Activated CD8-positive, alpha-beta T cell treated with anti-CD3 and anti-CD28 coated beads for 36 hours (primary cell): ENCODE measurements at regions not wholly inside any gene's neighbourhood (a gene's known extent, or its start where the extent isn't known, plus 50 kb on each side); places are given as distances from the start of the nearest gene placed in this dataset.

Experiments used
- ATAC-seq: fragments of 200-7000 bp; cut with Tn5 transposase; one replicate; pipeline ENCODE4 v1.10.0; 2021; ENCODE audit warnings: mild to moderate bottlenecking, moderate library complexity
- CTCF ChIA-PET: fragments of 350-600 bp; sonication (Branson Sonifier 250); formaldehyde crosslinking; loops from one replicate; lab custom pipeline; 2021; ENCODE audit warnings: antibody characterized with exemption; lab: Charles Lee
- POLR2A ChIA-PET: fragments of 350-600 bp; sonication (Branson Sonifier 250); formaldehyde crosslinking; loops from one replicate; lab custom pipeline; 2021; ENCODE audit warnings: antibody characterized with exemption; lab: Charles Lee
- DNase-seq: peaks from one replicate; pipeline ENCODE4 v3.0.0-alpha.2; 2020
- H3K27ac Mint-ChIP-seq: one replicate; pipeline ENCODE4 v1.8.0; 2021; ENCODE audit warnings: mild to moderate bottlenecking, mixed read lengths
- H3K27me3 Mint-ChIP-seq: one replicate; pipeline ENCODE4 v1.8.0; 2021; ENCODE audit warnings: mixed read lengths
- H3K36me3 Mint-ChIP-seq: one replicate; pipeline ENCODE4 v1.8.0; 2021; ENCODE audit warnings: low read depth, mixed read lengths
- H3K4me1 Mint-ChIP-seq: one replicate; pipeline ENCODE4 v1.8.0; 2021; ENCODE audit warnings: low read depth, mixed read lengths
- H3K4me3 Mint-ChIP-seq: one replicate; pipeline ENCODE4 v1.8.0; 2021; ENCODE audit warnings: mild to moderate bottlenecking, moderate library complexity, mixed read lengths
- H3K9me3 Mint-ChIP-seq: one replicate; pipeline ENCODE4 v1.8.0; 2021; ENCODE audit warnings: mixed read lengths
- intact Hi-C: fragments of 100-400 bp; cut with micrococcal nuclease; formaldehyde crosslinking; loops from one replicate; pipeline ENCODE4 v1.10.0; 2022
- TF ChIP-seq, protein P1 (sequence below): fragments of 200-600 bp; IDR thresholded peaks from one replicate; pipeline ENCODE4 v1.8.0; 2022; ENCODE audit warnings: antibody characterized with exemption, mild to moderate bottlenecking

DNA sequence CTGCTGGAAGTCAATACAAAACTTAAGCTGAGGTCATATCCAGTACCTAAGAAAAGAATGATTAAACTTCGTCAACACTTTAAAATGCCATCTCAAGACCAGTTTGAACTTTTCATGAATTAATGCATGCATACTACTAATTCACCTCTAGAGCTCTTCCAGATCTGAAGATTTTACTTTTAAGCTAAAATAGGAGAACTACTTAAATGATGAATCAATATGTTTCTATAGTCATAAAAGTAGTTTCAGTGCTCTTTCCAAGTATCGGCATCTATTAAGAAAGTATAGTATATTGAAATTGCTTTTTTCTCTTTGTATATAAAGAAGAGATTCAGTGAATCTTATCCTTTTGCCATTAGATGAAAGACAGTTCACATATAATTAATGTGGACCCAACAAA, 1123.9 kb downstream of the PCDH9 start:
- Mint-ChIP-seq H3K9me3 (no peaks in the 10 kb centered on the region), H3K27me3 (no peaks in the 10 kb centered on the region), H3K36me3 (no peaks in the 10 kb centered on the region), H3K27ac (no peak overlapping the region), H3K4me1 (no peaks in the 10 kb centered on the region), H3K4me3 (no peak overlapping the region)
- DNase-seq (no peak), ATAC-seq (no peak)
- intact Hi-C loops: no loop called here
- CTCF ChIA-PET: no interaction called here
- POLR2A ChIA-PET: no interaction called here
- TF ChIP-seq, protein P1, sequence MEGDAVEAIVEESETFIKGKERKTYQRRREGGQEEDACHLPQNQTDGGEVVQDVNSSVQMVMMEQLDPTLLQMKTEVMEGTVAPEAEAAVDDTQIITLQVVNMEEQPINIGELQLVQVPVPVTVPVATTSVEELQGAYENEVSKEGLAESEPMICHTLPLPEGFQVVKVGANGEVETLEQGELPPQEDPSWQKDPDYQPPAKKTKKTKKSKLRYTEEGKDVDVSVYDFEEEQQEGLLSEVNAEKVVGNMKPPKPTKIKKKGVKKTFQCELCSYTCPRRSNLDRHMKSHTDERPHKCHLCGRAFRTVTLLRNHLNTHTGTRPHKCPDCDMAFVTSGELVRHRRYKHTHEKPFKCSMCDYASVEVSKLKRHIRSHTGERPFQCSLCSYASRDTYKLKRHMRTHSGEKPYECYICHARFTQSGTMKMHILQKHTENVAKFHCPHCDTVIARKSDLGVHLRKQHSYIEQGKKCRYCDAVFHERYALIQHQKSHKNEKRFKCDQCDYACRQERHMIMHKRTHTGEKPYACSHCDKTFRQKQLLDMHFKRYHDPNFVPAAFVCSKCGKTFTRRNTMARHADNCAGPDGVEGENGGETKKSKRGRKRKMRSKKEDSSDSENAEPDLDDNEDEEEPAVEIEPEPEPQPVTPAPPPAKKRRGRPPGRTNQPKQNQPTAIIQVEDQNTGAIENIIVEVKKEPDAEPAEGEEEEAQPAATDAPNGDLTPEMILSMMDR: no peak

DNA sequence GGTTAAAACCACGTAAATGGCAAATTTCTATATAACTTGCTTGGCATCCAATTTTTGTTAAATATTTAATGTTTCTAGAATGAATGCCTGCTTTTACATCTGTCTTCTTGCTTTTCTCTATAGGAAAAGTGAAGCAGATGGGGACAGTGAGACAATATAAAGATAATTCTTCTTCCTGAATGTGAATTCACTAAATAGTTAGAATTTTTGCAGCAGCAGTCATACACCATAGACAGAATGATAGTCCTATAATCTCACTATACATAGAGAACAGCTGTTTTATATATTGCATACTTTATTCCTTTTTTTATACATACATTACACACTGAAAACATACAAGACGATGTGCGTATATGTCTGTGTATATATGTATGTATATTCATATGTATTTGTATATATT, 1127.3 kb downstream of the PCDH9 start:
- H3K27me3 Mint-ChIP-seq: no peaks in the 10 kb centered on the region
- intact Hi-C loops: no loop called here
- TF ChIP-seq, protein P1: no peak
- no peaks in the 10 kb centered on the region for H3K36me3 Mint-ChIP-seq
- H3K9me3 Mint-ChIP-seq: no peaks in the 10 kb centered on the region
- POLR2A ChIA-PET: no interaction called here
- CTCF ChIA-PET: no interaction called here
- H3K4me3 Mint-ChIP-seq: no peak overlapping the region
- H3K27ac Mint-ChIP-seq: no peak overlapping the region
- no peaks in the 10 kb centered on the region for H3K4me1 Mint-ChIP-seq
- no peak for ATAC-seq
- no peak for DNase-seq

DNA sequence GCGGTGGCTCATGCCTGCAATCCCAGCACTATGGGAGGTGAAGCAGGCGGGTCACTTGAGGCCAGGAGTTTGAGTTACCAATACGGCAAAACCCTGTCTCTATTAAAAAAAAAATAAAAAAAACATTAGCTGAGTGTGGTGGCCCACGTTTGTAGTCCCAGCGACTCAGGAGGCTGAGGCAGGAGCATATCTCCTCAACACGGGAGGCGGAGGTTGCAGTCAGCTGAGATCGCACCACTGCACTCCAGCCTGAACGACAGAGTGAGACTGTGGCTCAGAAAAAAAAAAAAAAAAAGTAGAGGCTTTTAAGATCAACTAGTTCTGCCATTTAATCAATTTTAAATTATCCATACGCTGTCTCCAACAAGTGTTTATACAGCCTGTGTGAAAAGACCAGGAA, 1130.3 kb downstream of the PCDH9 start:
- Mint-ChIP-seq H3K4me3 (no peak overlapping the region), H3K4me1 (no peaks in the 10 kb centered on the region), H3K36me3 (no peaks in the 10 kb centered on the region), H3K27ac (no peak overlapping the region), H3K27me3 (no peaks in the 10 kb centered on the region), H3K9me3 (peaks cover 3% of the 10 kb centered on the region)
- CTCF ChIA-PET: no interaction called here
- DNase-seq: no peak
- POLR2A ChIA-PET: no interaction called here
- intact Hi-C loops: no loop called here
- no peak for ATAC-seq
- TF ChIP-seq, protein P1: no peak

DNA sequence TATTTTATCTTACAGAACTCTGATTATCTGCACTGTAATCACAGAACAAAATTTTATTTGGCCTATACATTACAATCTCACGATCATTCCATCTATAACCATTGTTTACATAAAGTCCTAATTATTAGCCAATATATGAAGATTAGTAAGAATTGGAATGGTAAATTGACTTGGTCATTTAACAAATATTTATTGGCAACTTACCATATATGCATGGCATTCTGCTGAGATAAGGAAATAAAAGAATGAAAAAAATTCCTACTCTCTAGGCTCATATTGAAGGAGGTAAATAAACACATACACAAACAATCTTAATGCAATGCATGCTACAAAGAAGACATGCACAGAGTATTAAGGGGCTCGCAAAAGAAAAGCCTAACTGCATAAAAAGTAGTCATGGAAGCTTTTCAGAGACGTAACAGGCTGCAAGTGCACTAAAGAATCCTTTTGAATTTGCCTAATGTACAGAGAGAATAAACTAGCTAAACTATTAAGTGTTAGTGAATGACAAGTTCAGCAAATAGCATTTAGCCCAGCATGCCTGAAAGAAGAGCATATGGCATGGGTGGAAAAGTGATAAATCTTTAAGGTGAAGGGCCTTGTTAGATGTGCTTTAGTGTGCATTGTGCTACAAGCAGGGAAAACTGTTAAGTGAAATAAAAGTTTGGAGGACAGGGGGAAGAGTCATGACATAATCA, 1131.1 kb downstream of the PCDH9 start:
- Mint-ChIP-seq H3K9me3 (peaks cover 3% of the 10 kb centered on the region), H3K36me3 (no peaks in the 10 kb centered on the region), H3K4me3 (no peak overlapping the region), H3K4me1 (no peaks in the 10 kb centered on the region), H3K27me3 (no peaks in the 10 kb centered on the region), H3K27ac (no peak overlapping the region)
- ATAC-seq (no peak), DNase-seq (no peak)
- TF ChIP-seq, protein P1: no peak
- POLR2A ChIA-PET: no interaction called here
- intact Hi-C loops: no loop called here
- CTCF ChIA-PET: no interaction called here

DNA sequence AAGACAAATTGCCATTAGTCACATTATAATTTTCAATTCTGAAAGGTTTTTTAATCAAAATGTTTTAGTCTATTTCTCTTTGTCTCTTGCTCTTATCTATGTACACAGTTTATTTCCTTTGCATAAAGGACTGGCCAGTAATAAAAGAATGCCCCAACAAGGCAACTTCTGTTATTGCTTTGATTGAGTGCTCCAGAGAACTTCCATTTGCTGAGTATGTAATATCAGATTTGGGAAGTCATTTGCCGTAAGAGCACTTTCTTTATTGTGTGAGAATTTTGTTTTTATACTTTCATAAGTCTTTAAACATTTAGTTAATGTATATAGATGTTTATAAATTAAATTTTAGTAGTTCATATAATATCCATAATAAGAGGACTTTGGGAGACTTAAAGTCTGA, 1140.4 kb downstream of the PCDH9 start:
- Mint-ChIP-seq H3K4me3 (no peak overlapping the region), H3K9me3 (peaks cover 2% of the 10 kb centered on the region), H3K4me1 (no peaks in the 10 kb centered on the region), H3K27ac (no peak overlapping the region), H3K27me3 (no peaks in the 10 kb centered on the region), H3K36me3 (no peaks in the 10 kb centered on the region)
- ATAC-seq (no peak), DNase-seq (no peak)
- ChIA-PET POLR2A (no interaction called here), CTCF (no interaction called here)
- TF ChIP-seq, protein P1: no peak
- intact Hi-C loops: no loop called here
